Hepatocyte (in vitro differentiated cells): ENCODE measurements at regions not wholly inside any gene's neighbourhood (a gene's known extent, or its start where the extent isn't known, plus 50 kb on each side); places are given as distances from the start of the nearest gene placed in this dataset.

Experiments
- DNase-seq: peaks from one replicate; pipeline ENCODE4 v3.0.0-alpha.2; 2016; ENCODE audit warnings: low spot score
- H2AFZ ChIP-seq: fragments of 200-600 bp; sonication (generic); 2 replicates; pipeline ENCODE4 v1.6.0; 2016; ENCODE audit warnings: antibody characterized with exemption, mild to moderate bottlenecking
- H3K27ac ChIP-seq: fragments of 200-600 bp; sonication (generic); 2 replicates; pipeline ENCODE4 v1.5.1; 2016; ENCODE audit warnings: mild to moderate bottlenecking
- H3K27me3 ChIP-seq: fragments of 200-600 bp; sonication (generic); 2 replicates; pipeline ENCODE4 v1.6.1; 2016
- H3K36me3 ChIP-seq: fragments of 200-600 bp; sonication (generic); replicated peaks from 2 replicates; pipeline ENCODE4 v1.5.1; 2016; ENCODE audit warnings: low read depth; ENCODE audit not compliant: insufficient read depth
- H3K4me1 ChIP-seq: fragments of 200-600 bp; sonication (generic); 2 replicates; pipeline ENCODE4 v1.5.1; 2016; ENCODE audit warnings: mild to moderate bottlenecking, moderate library complexity; ENCODE audit not compliant: insufficient read depth
- H3K4me2 ChIP-seq: fragments of 200-600 bp; sonication (generic); 2 replicates; pipeline ENCODE4 v1.6.0; 2016
- H3K4me3 ChIP-seq: fragments of 200-600 bp; sonication (generic); 2 replicates; pipeline ENCODE4 v1.5.1; 2016; ENCODE audit warnings: mild to moderate bottlenecking
- H3K79me2 ChIP-seq: fragments of 200-600 bp; sonication (generic); 2 replicates; pipeline ENCODE4 v1.6.0; 2017; ENCODE audit warnings: mild to moderate bottlenecking
- H3K9me2 ChIP-seq: fragments of 200-600 bp; sonication (generic); replicated peaks from 2 replicates; pipeline ENCODE4 v1.6.0; 2017; ENCODE audit warnings: mild to moderate bottlenecking; ENCODE audit not compliant: insufficient read depth
- H3K9me3 ChIP-seq: fragments of 200-600 bp; sonication (generic); 2 replicates; pipeline ENCODE4 v1.5.1; 2016; ENCODE audit warnings: low read depth, mild to moderate bottlenecking
- H4K20me1 ChIP-seq: fragments of 200-600 bp; sonication (generic); 2 replicates; pipeline ENCODE4 v1.6.0; 2016; ENCODE audit warnings: mild to moderate bottlenecking; ENCODE audit not compliant: insufficient read depth, poor library complexity, severe bottlenecking
- CTCF ChIP-seq: fragments of 200-600 bp; sonication (generic); IDR thresholded peaks from 2 replicates; pipeline ENCODE4 v1.5.1; 2016; ENCODE audit warnings: antibody characterized with exemption, mild to moderate bottlenecking; ENCODE audit not compliant: poor library complexity
- EZH2 ChIP-seq: fragments of 200-600 bp; sonication (generic); IDR thresholded peaks from 2 replicates; pipeline ENCODE4 v1.6.1; 2016; ENCODE audit warnings: antibody characterized with exemption, mild to moderate bottlenecking, borderline replicate concordance
- EZH2phosphoT487 ChIP-seq: fragments of 200-600 bp; sonication (generic); IDR thresholded peaks from one replicate; pipeline ENCODE4 v1.6.1; 2018; ENCODE audit warnings: antibody characterized with exemption, mild to moderate bottlenecking, low read depth, moderate library complexity; ENCODE audit not compliant: unreplicated experiment, severe bottlenecking
- WGBS: methylation state at CpG from one replicate; pipeline ENCODE4 v1.1.6; 2016; ENCODE audit warnings: low lambda C conversion rate; ENCODE audit errors: missing lambda C conversion rate; 5-methylcytosine and 5-hydroxymethylcytosine counted together

- H3K79me2 ChIP-seq, result no peaks in the 10 kb centered on the region
- H3K9me2 ChIP-seq, result no peaks in the 10 kb centered on the region
- no peaks in the 10 kb centered on the region for H4K20me1 ChIP-seq
- H3K27me3 ChIP-seq, result no peaks in the 10 kb centered on the region
- H3K9me3 ChIP-seq, result no peaks in the 10 kb centered on the region
- peak; percentile 21 for DNase-seq
- H3K4me3 ChIP-seq, result no peak overlapping the region
- no peaks in the 10 kb centered on the region for H3K4me1 ChIP-seq
- 71% methylated on average over 4 of the region's 4 CpGs for WGBS
- peak overlapping the region; percentile 24 for H3K27ac ChIP-seq
- H2AFZ ChIP-seq, result no peak overlapping the region
- no peaks in the 10 kb centered on the region for H3K36me3 ChIP-seq
- TF ChIP-seq EZH2phosphoT487 (no peak), CTCF (no peak), EZH2 (no peak)
- no peak overlapping the region for H3K4me2 ChIP-seq
Observed at GRCh38 chr18:42183746-42184145, 228.7 kb downstream of the PIK3C3 start.

- H3K4me3 ChIP-seq, result no peak overlapping the region
- no peaks in the 10 kb centered on the region for H4K20me1 ChIP-seq
- no peak overlapping the region for H3K4me2 ChIP-seq
- TF ChIP-seq CTCF, result no peak
- TF ChIP-seq EZH2phosphoT487, result no peak
- no peak for TF ChIP-seq EZH2
- H3K27me3 ChIP-seq, result no peaks in the 10 kb centered on the region
- H3K36me3 ChIP-seq, result no peaks in the 10 kb centered on the region
- DNase-seq, result no peak
- H3K9me2 ChIP-seq, result no peaks in the 10 kb centered on the region
- no peak overlapping the region for H3K27ac ChIP-seq
- 90% methylated on average over 15 of the region's 15 CpGs for WGBS
- H3K9me3 ChIP-seq, result no peaks in the 10 kb centered on the region
- H2AFZ ChIP-seq, result no peak overlapping the region
- no peaks in the 10 kb centered on the region for H3K4me1 ChIP-seq
- no peaks in the 10 kb centered on the region for H3K79me2 ChIP-seq
Observed at GRCh38 chr18:42184685-42185477, 229.8 kb downstream of the PIK3C3 start.

- no peak for DNase-seq
- Histone ChIP-seq H3K4me2 (no peak overlapping the region), H3K9me3 (no peaks in the 10 kb centered on the region), H4K20me1 (no peaks in the 10 kb centered on the region), H3K27ac (no peak overlapping the region), H2AFZ (no peak overlapping the region), H3K36me3 (no peaks in the 10 kb centered on the region), H3K79me2 (no peaks in the 10 kb centered on the region), H3K4me3 (no peak overlapping the region), H3K9me2 (no peaks in the 10 kb centered on the region), H3K4me1 (no peaks in the 10 kb centered on the region), H3K27me3 (no peaks in the 10 kb centered on the region)
- no peak for TF ChIP-seq EZH2phosphoT487
- TF ChIP-seq CTCF, result no peak
- no peak for TF ChIP-seq EZH2
Observed at GRCh38 chr18:42185486-42185885, 230.5 kb downstream of the PIK3C3 start.
